OCI-LY3 (cell line): ENCODE measurements at regions not wholly inside any gene's neighbourhood (a gene's known extent, or its start where the extent isn't known, plus 50 kb on each side); places are given as distances from the start of the nearest gene placed in this dataset.

Source experiments
- H2AFZ ChIP-seq: fragments of 200-600, 300-600 bp; shearing (Covaris generic); 2 replicates; pipeline ENCODE4 v1.6.0; 2014; ENCODE audit warnings: antibody characterized with exemption, low read depth, low read length
- H3K27ac ChIP-seq: fragments of 200-600, 300-600 bp; sonication (generic); 2 replicates; pipeline ENCODE4 v1.5.1; 2014; ENCODE audit warnings: mild to moderate bottlenecking, low read length, moderate library complexity, mixed read lengths
- H3K27me3 ChIP-seq: fragments of 200-600, 300-600 bp; sonication (generic); 2 replicates; pipeline ENCODE4 v1.6.1; 2014; ENCODE audit warnings: low read depth, low read length, mixed read lengths
- H3K36me3 ChIP-seq: fragments of 200-600, 300-600 bp; sonication (generic); replicated peaks from 2 replicates; pipeline ENCODE3; 2014; ENCODE audit warnings: low read depth, low read length, mixed read lengths
- H3K4me1 ChIP-seq: fragments of 300-600, 200-600 bp; sonication (generic); 2 replicates; pipeline ENCODE4 v1.6.1; 2014; ENCODE audit warnings: low read length, mixed read lengths
- H3K4me2 ChIP-seq: fragments of 200-600, 300-600 bp; sonication (generic); 2 replicates; pipeline ENCODE4 v1.6.1; 2014; ENCODE audit warnings: low read length, mixed read lengths
- H3K4me3 ChIP-seq: fragments of 300-600, 200-600 bp; sonication (generic); 2 replicates; pipeline ENCODE4 v1.5.1; 2014; ENCODE audit warnings: antibody characterized with exemption, mild to moderate bottlenecking, low read length, moderate library complexity
- H3K79me2 ChIP-seq: fragments of 300-600, 200-600 bp; shearing (Covaris generic); 2 replicates; pipeline ENCODE4 v1.6.1; 2014; ENCODE audit warnings: mild to moderate bottlenecking, low read length, mixed read lengths
- H3K9ac ChIP-seq: fragments of 300-600, 200-600 bp; shearing (Covaris generic); 2 replicates; pipeline ENCODE4 v1.6.0; 2014; ENCODE audit warnings: mild to moderate bottlenecking, low read length, moderate library complexity
- H3K9me3 ChIP-seq: fragments of 200-600, 300-600 bp; shearing (Covaris generic); 2 replicates; pipeline ENCODE4 v1.6.1; 2014; ENCODE audit warnings: low read length, mixed read lengths; ENCODE audit not compliant: insufficient read depth
- H4K20me1 ChIP-seq: fragments of 200-600, 300-600 bp; sonication (generic); 2 replicates; pipeline ENCODE4 v1.6.1; 2016; ENCODE audit warnings: low read length, mixed read lengths; ENCODE audit not compliant: insufficient read depth
- CTCF ChIP-seq: fragments of 200-600, 300-600 bp; sonication (generic); IDR thresholded peaks from 2 replicates; pipeline ENCODE4 v1.5.1; 2014; ENCODE audit warnings: antibody characterized with exemption, low read length, low read depth
- EZH2phosphoT487 ChIP-seq: fragments of 200-600 bp; shearing (Covaris generic); IDR thresholded peaks from 2 replicates; pipeline ENCODE4 v1.6.1; 2018; ENCODE audit warnings: antibody characterized with exemption, mixed run types, low read depth

- H3K27ac ChIP-seq = no peak overlapping the region
- no peaks in the 10 kb centered on the region for H3K27me3 ChIP-seq
- H3K4me3 ChIP-seq = no peak overlapping the region
- peaks cover 34% of the 10 kb centered on the region for H4K20me1 ChIP-seq
- peaks cover 4% of the 10 kb centered on the region for H3K36me3 ChIP-seq
- H3K79me2 ChIP-seq = peaks cover 38% of the 10 kb centered on the region
- peaks cover 3% of the 10 kb centered on the region for H3K4me1 ChIP-seq
- no peak overlapping the region for H3K4me2 ChIP-seq
- no peak overlapping the region for H3K9ac ChIP-seq
- TF ChIP-seq CTCF = no peak
- TF ChIP-seq EZH2phosphoT487 = no peak
- H2AFZ ChIP-seq = no peak overlapping the region
- H3K9me3 ChIP-seq = no peaks in the 10 kb centered on the region
These were observed 73.7 kb upstream of the NPAS1 start for GRCh38 chr19:46945694-46946489.

- H3K4me2 ChIP-seq = no peak overlapping the region
- H3K9ac ChIP-seq = no peak overlapping the region
- no peak overlapping the region for H2AFZ ChIP-seq
- no peaks in the 10 kb centered on the region for H3K27me3 ChIP-seq
- H3K4me1 ChIP-seq = peaks cover 10% of the 10 kb centered on the region
- no peak overlapping the region for H3K4me3 ChIP-seq
- no peaks in the 10 kb centered on the region for H3K9me3 ChIP-seq
- H4K20me1 ChIP-seq = peaks cover 43% of the 10 kb centered on the region
- peaks cover 46% of the 10 kb centered on the region for H3K79me2 ChIP-seq
- peaks cover 4% of the 10 kb centered on the region for H3K36me3 ChIP-seq
- no peak overlapping the region for H3K27ac ChIP-seq
- no peak for TF ChIP-seq CTCF
- no peak for TF ChIP-seq EZH2phosphoT487
These were observed 72.9 kb upstream of the NPAS1 start for GRCh38 chr19:46946611-46947238.

- Histone ChIP-seq H4K20me1 (peaks cover 42% of the 10 kb centered on the region), H3K9ac (no peak overlapping the region), H3K9me3 (no peaks in the 10 kb centered on the region), H3K36me3 (peaks cover 4% of the 10 kb centered on the region), H2AFZ (no peak overlapping the region), H3K4me2 (no peak overlapping the region), H3K4me3 (no peak overlapping the region), H3K27ac (no peak overlapping the region), H3K27me3 (no peaks in the 10 kb centered on the region), H3K4me1 (peaks cover 10% of the 10 kb centered on the region), H3K79me2 (peaks cover 47% of the 10 kb centered on the region)
- no peak for TF ChIP-seq CTCF
- TF ChIP-seq EZH2phosphoT487 = no peak
These were observed 71.8 kb upstream of the NPAS1 start for GRCh38 chr19:46947866-46948265.

GRCh38 chr19:46950526-46951170, 69.0 kb upstream of the NPAS1 start:
- Histone ChIP-seq H3K4me2 (0 out of 2 replicates have a peak overlapping the region, but pooled peaks have one; percentile 2), H3K36me3 (peaks cover 4% of the 10 kb centered on the region), H3K4me3 (no peak overlapping the region), H3K79me2 (peaks cover 43% of the 10 kb centered on the region), H3K4me1 (peaks cover 25% of the 10 kb centered on the region), H3K9me3 (no peaks in the 10 kb centered on the region), H3K27me3 (no peaks in the 10 kb centered on the region), H3K9ac (no peak overlapping the region), H2AFZ (no peak overlapping the region), H4K20me1 (peaks cover 30% of the 10 kb centered on the region), H3K27ac (no peak overlapping the region)
- TF ChIP-seq CTCF (no peak), EZH2phosphoT487 (no peak)
